Mesodermal cell (in vitro differentiated cells): ENCODE measurements at regions not wholly inside any gene's neighbourhood (a gene's known extent, or its start where the extent isn't known, plus 50 kb on each side); places are given as distances from the start of the nearest gene placed in this dataset.
"Not testable (repeated sequence)": the region's sequence is repeated elsewhere in the genome, so short reads cannot be mapped to it uniquely, and the experiment has no call there.

Experiments
- H3K27ac ChIP-seq: 2 replicates; pipeline ENCODE4 v1.7.0; 2013; ENCODE audit warnings: mild to moderate bottlenecking, low read depth, low read length, moderate library complexity; ENCODE audit not compliant: severe bottlenecking
- H3K36me3 ChIP-seq: 2 replicates; pipeline ENCODE4 v1.7.1; 2013; ENCODE audit warnings: mild to moderate bottlenecking, low read length, moderate library complexity; ENCODE audit not compliant: control insufficient read depth, insufficient read depth
- H3K4me1 ChIP-seq: one replicate; pipeline ENCODE4 v1.7.1; 2013; ENCODE audit warnings: mild to moderate bottlenecking, low read length; ENCODE audit not compliant: insufficient read depth, control insufficient read depth, poor library complexity, severe bottlenecking
- H3K4me3 ChIP-seq: 2 replicates; pipeline ENCODE4 v1.7.0; 2013; ENCODE audit warnings: low read length, control low read depth, mild to moderate bottlenecking; ENCODE audit not compliant: insufficient read depth, poor library complexity, severe bottlenecking; ENCODE audit errors: extremely low read depth
- H3K9me3 ChIP-seq: 2 replicates; pipeline ENCODE4 v1.7.1; 2013; ENCODE audit warnings: mild to moderate bottlenecking, low read length, moderate library complexity; ENCODE audit not compliant: control insufficient read depth
- WGBS, 2 experiments: methylation state at CpG; one replicate each; pipeline ENCODE4 v1.1.5; 2013; ENCODE audit warnings: missing lambda C conversion rate in 2 of 2; ENCODE audit not compliant: insufficient coverage in 2 of 2; 5-methylcytosine and 5-hydroxymethylcytosine counted together

- H3K9me3 ChIP-seq, result no peaks in the 10 kb centered on the region
- H3K4me1 ChIP-seq, result no peaks in the 10 kb centered on the region
- no peaks in the 10 kb centered on the region for H3K36me3 ChIP-seq
- no CpG with 5 or more reads among the region's 1 CpG for WGBS, 2 experiments
- H3K4me3 ChIP-seq, result no peak overlapping the region
- H3K27ac ChIP-seq, result no peak overlapping the region
Measured at GRCh38 chr6:8814440-8815000, 379.2 kb upstream of the SLC35B3 start.

GRCh38 chr6:8810325-8810724, 375.0 kb upstream of the SLC35B3 start:
- no peaks in the 10 kb centered on the region for H3K9me3 ChIP-seq
- no peak overlapping the region for H3K27ac ChIP-seq
- no peaks in the 10 kb centered on the region for H3K36me3 ChIP-seq
- H3K4me3 ChIP-seq, result no peak overlapping the region
- H3K4me1 ChIP-seq, result no peaks in the 10 kb centered on the region
- WGBS, 2 experiments, result 60 to 100% methylated on average over 1 of the region's 4 CpGs

DNA sequence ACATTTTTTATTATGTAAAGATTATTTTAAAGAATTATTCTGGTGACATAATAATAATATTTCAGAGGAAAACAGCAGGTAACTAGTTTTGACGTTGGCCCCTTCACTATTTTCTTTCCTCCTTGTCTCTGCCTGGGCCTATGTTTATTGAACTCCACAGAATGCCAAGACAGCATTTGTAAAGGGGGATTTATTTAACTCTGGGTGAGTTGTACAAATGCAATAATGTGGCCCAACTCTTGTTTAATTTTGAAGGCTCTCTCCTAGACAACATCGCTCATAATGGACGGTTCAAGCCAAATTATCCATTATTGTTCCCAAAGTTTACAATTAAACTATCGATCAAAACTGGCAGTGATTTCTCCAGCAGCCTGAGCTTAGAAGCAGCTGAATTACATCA, 374.3 kb upstream of the SLC35B3 start:
- H3K4me3 ChIP-seq, result no peak overlapping the region
- H3K27ac ChIP-seq, result no peak overlapping the region
- 87 to 100% methylated on average over 3 of the region's 4 CpGs for WGBS, 2 experiments
- no peaks in the 10 kb centered on the region for H3K4me1 ChIP-seq
- H3K9me3 ChIP-seq, result no peaks in the 10 kb centered on the region
- H3K36me3 ChIP-seq, result no peaks in the 10 kb centered on the region

GRCh38 chr6:8803181-8803760, 367.9 kb upstream of the SLC35B3 start:
- Histone ChIP-seq H3K27ac (no peak overlapping the region), H3K9me3 (no peaks in the 10 kb centered on the region), H3K4me1 (no peaks in the 10 kb centered on the region), H3K36me3 (no peaks in the 10 kb centered on the region), H3K4me3 (no peak overlapping the region)
- 100% methylated on average over 1 of the region's 2 CpGs; no CpG with 5 or more reads in 1 of the 2 experiments for WGBS, 2 experiments

GRCh38 chr6:8802397-8802796, 367.1 kb upstream of the SLC35B3 start:
- H3K27ac ChIP-seq, H3K4me1 ChIP-seq: not testable (repeated sequence)

GRCh38 chr6:8794420-8794819, 359.1 kb upstream of the SLC35B3 start:
- no peak overlapping the region for H3K27ac ChIP-seq
- H3K4me3 ChIP-seq, result no peak overlapping the region
- 93% methylated on average over 2 of the region's 3 CpGs; no CpG with 5 or more reads in 1 of the 2 experiments for WGBS, 2 experiments
- no peaks in the 10 kb centered on the region for H3K9me3 ChIP-seq
- H3K4me1 ChIP-seq, result no peaks in the 10 kb centered on the region
- H3K36me3 ChIP-seq, result no peaks in the 10 kb centered on the region

More at GRCh38 chr6:8802397-8802796, 367.1 kb upstream of the SLC35B3 start:
- H3K36me3 ChIP-seq, H3K4me3 ChIP-seq, H3K9me3 ChIP-seq: not testable (repeated sequence)
- 82 to 86% methylated on average over 1 to 2 of the region's 4 CpGs for WGBS, 2 experiments

DNA sequence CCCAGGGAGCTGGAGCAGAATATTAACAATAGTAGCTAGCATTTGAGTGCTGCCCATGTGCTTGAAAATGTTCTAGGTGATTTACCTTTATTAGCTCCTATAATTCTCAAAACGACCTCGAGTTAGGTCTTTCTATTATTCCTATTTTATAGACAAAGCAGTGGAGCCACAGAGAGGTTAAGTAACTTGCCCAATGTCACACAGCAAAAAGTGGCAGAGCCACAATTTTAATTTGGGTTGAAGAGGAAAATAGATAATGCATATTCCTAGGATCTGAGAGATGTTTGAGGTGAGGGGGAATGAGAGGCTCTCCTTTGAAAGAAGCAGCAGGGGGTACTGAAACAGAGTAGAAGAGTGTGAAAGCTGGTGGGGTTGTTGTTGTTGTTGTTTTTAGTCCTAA, 354.5 kb upstream of the SLC35B3 start:
- no peak overlapping the region for H3K4me3 ChIP-seq
- H3K4me1 ChIP-seq, result no peaks in the 10 kb centered on the region
- 72% methylated on average over 2 of the region's 2 CpGs; no CpG with 5 or more reads in 1 of the 2 experiments for WGBS, 2 experiments
- no peaks in the 10 kb centered on the region for H3K9me3 ChIP-seq
- H3K36me3 ChIP-seq, result no peaks in the 10 kb centered on the region
- H3K27ac ChIP-seq, result no peak overlapping the region

- Histone ChIP-seq H3K27ac (no peak overlapping the region), H3K4me1 (peaks cover 3% of the 10 kb centered on the region), H3K4me3 (no peak overlapping the region), H3K9me3 (no peaks in the 10 kb centered on the region), H3K36me3 (no peaks in the 10 kb centered on the region)
- WGBS, 2 experiments, result 100% methylated on average over 1 of the region's 3 CpGs; no CpG with 5 or more reads in 1 of the 2 experiments
Measured at GRCh38 chr6:8785223-8785622, 349.9 kb upstream of the SLC35B3 start.

DNA sequence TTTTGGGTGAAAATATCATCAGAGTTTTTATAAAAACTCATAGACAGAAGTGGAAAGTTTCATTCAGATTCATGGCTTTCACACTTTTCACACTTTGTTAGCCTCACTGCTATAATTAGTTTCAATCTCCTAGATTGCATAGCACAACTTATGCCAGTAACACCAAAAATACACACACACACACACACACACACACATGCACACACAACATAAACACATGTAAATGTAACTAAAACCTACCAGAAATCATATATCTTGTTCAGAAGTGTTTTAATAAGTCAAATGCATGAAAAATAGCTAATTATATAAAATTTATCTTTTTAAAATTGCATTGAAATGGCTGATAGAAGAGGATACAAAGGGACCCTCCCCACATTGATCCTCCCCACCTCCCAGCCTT, 347.8 kb upstream of the SLC35B3 start:
- H3K27ac ChIP-seq, result no peak overlapping the region
- peaks cover 3% of the 10 kb centered on the region for H3K4me1 ChIP-seq
- H3K36me3 ChIP-seq, result no peaks in the 10 kb centered on the region
- no peaks in the 10 kb centered on the region for H3K9me3 ChIP-seq
- H3K4me3 ChIP-seq, result no peak overlapping the region

DNA sequence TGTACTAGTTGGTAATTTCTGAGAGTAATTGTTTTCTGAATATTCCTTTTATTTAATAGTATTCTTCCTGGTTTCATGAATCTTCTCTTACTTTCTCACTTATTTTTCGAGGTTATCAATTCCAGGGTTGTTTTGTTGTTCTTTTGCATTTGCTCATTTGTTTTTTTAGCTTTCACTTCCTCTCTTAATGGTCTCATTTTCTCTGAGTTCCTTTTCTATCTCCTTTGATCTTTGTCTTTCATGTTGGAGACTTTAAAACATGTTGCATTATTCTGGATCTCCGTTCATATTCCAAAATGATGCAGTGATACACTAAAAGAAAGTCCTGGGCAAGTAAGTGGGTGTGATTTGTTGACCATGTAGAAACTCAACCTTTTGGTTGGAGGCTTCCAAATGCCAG, 345.3 kb upstream of the SLC35B3 start:
- Histone ChIP-seq H3K4me1 (peaks cover 3% of the 10 kb centered on the region), H3K4me3 (no peak overlapping the region), H3K27ac (peak overlapping the region; percentile 59), H3K9me3 (no peaks in the 10 kb centered on the region), H3K36me3 (no peaks in the 10 kb centered on the region)
- WGBS, 2 experiments, result 95% methylated on average over 2 of the region's 2 CpGs; no CpG with 5 or more reads in 1 of the 2 experiments

DNA sequence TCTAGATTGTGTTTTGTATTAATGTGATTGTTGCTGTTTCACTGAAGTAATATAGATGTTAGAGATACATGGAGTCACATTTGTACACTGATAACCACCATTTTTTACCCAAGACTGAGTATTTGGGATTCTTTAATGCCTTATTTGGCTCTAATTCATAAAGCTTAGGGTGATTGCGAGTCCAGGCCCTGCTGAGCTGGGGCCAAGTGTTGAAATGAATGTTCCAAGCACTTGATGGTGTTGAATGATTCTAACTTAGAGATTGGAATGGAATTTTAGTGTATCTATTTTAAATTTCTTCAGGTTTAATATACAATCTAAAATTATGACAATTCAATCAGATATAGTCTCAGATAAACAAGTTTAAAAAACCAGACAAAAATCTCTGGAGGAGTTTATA, 329.4 kb upstream of the SLC35B3 start:
- H3K9me3 ChIP-seq, result no peaks in the 10 kb centered on the region
- no peak overlapping the region for H3K4me3 ChIP-seq
- WGBS, 2 experiments, result no CpG with 5 or more reads among the region's 1 CpG
- no peak overlapping the region for H3K27ac ChIP-seq
- no peaks in the 10 kb centered on the region for H3K36me3 ChIP-seq
- H3K4me1 ChIP-seq, result no peaks in the 10 kb centered on the region
